ENCODE measurements at regions not wholly inside any gene's neighbourhood (a gene's known extent, or its start where the extent isn't known, plus 50 kb on each side); places are given as distances from the start of the nearest gene placed in this dataset.

GRCh38 chr3:174438501-174439145 lies 420.5 kb upstream of the NAALADL2 start:
- Histone ChIP-seq H3K4me1 (peaks cover 0 to 60% (median 29%) of the 10 kb centered on the region in 4 donors), H3K9me3 (no peaks in the 10 kb centered on the region), H3K27me3 (no peaks in the 10 kb centered on the region), H3K36me3 (no peaks in the 10 kb centered on the region), H3K27ac (peak overlapping the region; percentile 97 to 100 (median 98)), H3K4me3 (peak overlapping the region in 1 of 4 donors; percentile 69)
- DNase-seq = no peak
- in situ Hi-C loops (cut with MboI; ENCODE audit: low pct_ligation_motif_present in 1 of 4, low pct_unique_long_range_greater_than_20kb in 1 of 4, low sequenced_read_pairs in 3 of 4) = no loop called here
- 47 to 64% methylated on average over 5 of the region's 5 CpGs for WGBS, 2 donors (ENCODE audit: low coverage in 1 of 2)
- intact Hi-C loops (cut with DNase I; ENCODE audit: low total_unique reads) = no loop called here
- TF ChIP-seq POLR2AphosphoS5 (IDR thresholded peaks at IDR 0.05) (no peak), POLR2A (IDR thresholded peaks at IDR 0.05) (no peak), EP300 (IDR thresholded peaks at IDR 0.05; ENCODE audit: low read depth) (no peak)
- TF ChIP-seq, protein P1, sequence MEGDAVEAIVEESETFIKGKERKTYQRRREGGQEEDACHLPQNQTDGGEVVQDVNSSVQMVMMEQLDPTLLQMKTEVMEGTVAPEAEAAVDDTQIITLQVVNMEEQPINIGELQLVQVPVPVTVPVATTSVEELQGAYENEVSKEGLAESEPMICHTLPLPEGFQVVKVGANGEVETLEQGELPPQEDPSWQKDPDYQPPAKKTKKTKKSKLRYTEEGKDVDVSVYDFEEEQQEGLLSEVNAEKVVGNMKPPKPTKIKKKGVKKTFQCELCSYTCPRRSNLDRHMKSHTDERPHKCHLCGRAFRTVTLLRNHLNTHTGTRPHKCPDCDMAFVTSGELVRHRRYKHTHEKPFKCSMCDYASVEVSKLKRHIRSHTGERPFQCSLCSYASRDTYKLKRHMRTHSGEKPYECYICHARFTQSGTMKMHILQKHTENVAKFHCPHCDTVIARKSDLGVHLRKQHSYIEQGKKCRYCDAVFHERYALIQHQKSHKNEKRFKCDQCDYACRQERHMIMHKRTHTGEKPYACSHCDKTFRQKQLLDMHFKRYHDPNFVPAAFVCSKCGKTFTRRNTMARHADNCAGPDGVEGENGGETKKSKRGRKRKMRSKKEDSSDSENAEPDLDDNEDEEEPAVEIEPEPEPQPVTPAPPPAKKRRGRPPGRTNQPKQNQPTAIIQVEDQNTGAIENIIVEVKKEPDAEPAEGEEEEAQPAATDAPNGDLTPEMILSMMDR (IDR thresholded peaks at IDR 0.05) = no peak

- in situ Hi-C loops (cut with MboI; ENCODE audit: low pct_ligation_motif_present in 1 of 4, low pct_unique_long_range_greater_than_20kb in 1 of 4, low sequenced_read_pairs in 3 of 4) = no loop called here
- peak; percentile 17 for DNase-seq
- 14 to 27% methylated on average over 10 to 12 of the region's 12 CpGs for WGBS, 2 donors (ENCODE audit: low coverage in 1 of 2)
- intact Hi-C loops (cut with DNase I; ENCODE audit: low total_unique reads) = no loop called here
- no peaks in the 10 kb centered on the region for H3K27me3 ChIP-seq
- H3K9me3 ChIP-seq = no peaks in the 10 kb centered on the region
- no peaks in the 10 kb centered on the region for H3K36me3 ChIP-seq
- TF ChIP-seq POLR2AphosphoS5 (IDR thresholded peaks at IDR 0.05) = peak; percentile 35 to 44 (median 39)
- peak; percentile 31 for TF ChIP-seq POLR2A (IDR thresholded peaks at IDR 0.05)
- no peak for TF ChIP-seq EP300 (IDR thresholded peaks at IDR 0.05; ENCODE audit: low read depth)
- H3K4me3 ChIP-seq = peak overlapping the region in 3 of 4 donors; percentile 69 to 85 (median 71)
- peak overlapping the region; percentile 97 to 100 (median 98) for H3K27ac ChIP-seq
- peaks cover 0 to 54% (median 26%) of the 10 kb centered on the region in 4 donors for H3K4me1 ChIP-seq
Measured at GRCh38 chr3:174439331-174440252, 419.5 kb upstream of the NAALADL2 start.

DNA sequence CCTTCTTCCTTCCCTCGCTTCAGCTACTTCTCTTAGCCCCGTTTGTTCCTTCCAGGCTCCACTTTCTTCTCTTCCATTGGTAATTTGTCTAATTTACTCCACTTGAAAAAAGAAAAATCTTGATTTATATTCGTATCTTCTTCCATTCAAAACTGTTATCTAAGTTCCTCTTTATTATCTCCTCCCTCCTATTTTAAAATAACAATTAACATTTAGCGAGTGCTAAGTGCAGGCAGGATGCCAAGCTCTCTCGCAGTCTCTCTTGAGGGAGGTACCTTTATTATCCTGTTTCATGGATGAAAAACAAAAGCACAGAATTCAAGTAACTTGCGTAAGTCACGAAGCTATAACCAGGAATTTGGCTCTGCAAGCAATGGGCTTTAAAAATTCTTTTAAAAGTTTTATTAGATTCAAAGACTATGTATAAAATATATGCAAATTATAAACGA lies 418.9 kb upstream of the NAALADL2 start:
- peaks cover 0 to 54% (median 26%) of the 10 kb centered on the region in 4 donors for H3K4me1 ChIP-seq
- intact Hi-C loops (cut with DNase I; ENCODE audit: low total_unique reads) = no loop called here
- no peaks in the 10 kb centered on the region for H3K36me3 ChIP-seq
- no peaks in the 10 kb centered on the region for H3K9me3 ChIP-seq
- H3K4me3 ChIP-seq = peak overlapping the region; percentile 11 to 85 (median 70)
- peak; percentile 16 for DNase-seq
- 0% methylated on average over 8 of the region's 8 CpGs for WGBS, 2 donors (ENCODE audit: low coverage in 1 of 2)
- in situ Hi-C loops (cut with MboI; ENCODE audit: low pct_ligation_motif_present in 1 of 4, low pct_unique_long_range_greater_than_20kb in 1 of 4, low sequenced_read_pairs in 3 of 4) = no loop called here
- peak overlapping the region; percentile 97 to 100 (median 98) for H3K27ac ChIP-seq
- H3K27me3 ChIP-seq = no peaks in the 10 kb centered on the region
- no peak for TF ChIP-seq EP300 (IDR thresholded peaks at IDR 0.05; ENCODE audit: low read depth)
- no peak for TF ChIP-seq POLR2AphosphoS5 (IDR thresholded peaks at IDR 0.05)
- TF ChIP-seq, protein P1 (IDR thresholded peaks at IDR 0.05) = no peak
- no peak for TF ChIP-seq POLR2A (IDR thresholded peaks at IDR 0.05)

GRCh38 chr3:174440741-174441587 lies 418.2 kb upstream of the NAALADL2 start:
- Histone ChIP-seq H3K27me3 (no peaks in the 10 kb centered on the region), H3K9me3 (no peaks in the 10 kb centered on the region), H3K27ac (peak overlapping the region; percentile 97 to 100 (median 98)), H3K4me3 (peak overlapping the region; percentile 69 to 85 (median 72)), H3K4me1 (peaks cover 0 to 54% (median 26%) of the 10 kb centered on the region in 4 donors), H3K36me3 (no peaks in the 10 kb centered on the region)
- TF ChIP-seq POLR2AphosphoS5 (IDR thresholded peaks at IDR 0.05) (peak; percentile 21 to 48 (median 41)), POLR2A (IDR thresholded peaks at IDR 0.05) (peak; percentile 61), EP300 (IDR thresholded peaks at IDR 0.05; ENCODE audit: low read depth) (no peak)
- TF ChIP-seq, protein P1 (IDR thresholded peaks at IDR 0.05) = no peak
- in situ Hi-C loops (cut with MboI; ENCODE audit: low pct_ligation_motif_present in 1 of 4, low pct_unique_long_range_greater_than_20kb in 1 of 4, low sequenced_read_pairs in 3 of 4) (no loop called here), intact Hi-C loops (cut with DNase I; ENCODE audit: low total_unique reads) (no loop called here)
- WGBS, 2 donors (ENCODE audit: low coverage in 1 of 2) = 0 to 7% methylated on average over 3 to 60 of the region's 107 CpGs
- peak; percentile 85 for DNase-seq

All from transverse colon (tissue), 4 donors.